ENCODE measurements at regions not wholly inside any gene's neighbourhood (a gene's known extent, or its start where the extent isn't known, plus 50 kb on each side); places are given as distances from the start of the nearest gene placed in this dataset.

DNA sequence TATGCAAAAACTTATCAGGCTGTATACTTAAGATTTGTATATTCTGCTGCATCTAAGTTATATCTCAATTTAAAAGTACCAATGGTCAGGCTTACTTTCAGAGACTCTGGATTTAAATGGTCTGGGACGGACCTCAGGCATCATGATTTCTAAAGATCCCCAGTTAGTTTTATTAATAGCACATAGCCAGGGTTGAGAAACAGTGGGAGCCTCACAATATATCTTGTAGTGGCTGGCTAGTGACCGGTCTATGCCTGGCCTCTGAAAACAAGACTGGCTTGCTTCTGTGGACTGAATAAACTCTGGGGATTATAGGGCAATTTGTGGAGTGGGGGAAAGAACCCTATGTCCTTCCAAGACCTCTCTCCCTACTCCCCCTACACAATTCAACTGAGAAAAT lies 162.5 kb upstream of the SLC1A4 start:
- no peak overlapping the region for H3K4me2 ChIP-seq (ENCODE audit: insufficient read depth, insufficient read length, low read length)
- no peak overlapping the region for H4K5ac ChIP-seq (ENCODE audit: insufficient read length, low read depth, low read length)
- no peaks in the 10 kb centered on the region for H3K79me1 ChIP-seq (ENCODE audit: insufficient read depth, low read depth, low read length, poor library complexity, severe bottlenecking)
- no peaks in the 10 kb centered on the region for H3K79me2 ChIP-seq (ENCODE audit: insufficient read depth, low read length)
- Mint-ChIP-seq H3K4me3 (no peak overlapping the region), H3K4me1 (peaks cover 55 to 59% of the 10 kb centered on the region in 2 experiments), H3K27ac (no peak overlapping the region), H3K27me3 (ENCODE audit: low read depth) (peaks cover 14% of the 10 kb centered on the region), H3K9me3 (peaks cover 0 to 2% of the 10 kb centered on the region in 2 experiments; a peak in 2 of 5 replicates), H3K36me3 (ENCODE audit: insufficient read depth in 1 of 3, low read depth in 3 of 3) (no peaks in the 10 kb centered on the region)
- H3K27ac ChIP-seq (ENCODE audit: insufficient read length, low read depth, low read length) = no peak overlapping the region
- no peak overlapping the region for H3K9ac ChIP-seq (ENCODE audit: extremely low read depth, insufficient read length, low read length)
- no peaks in the 10 kb centered on the region for H3K23me2 ChIP-seq (ENCODE audit: insufficient read length, low read depth, low read length, poor library complexity, severe bottlenecking)
- no peak overlapping the region for H2BK5ac ChIP-seq (ENCODE audit: insufficient read length, low read length)
- no peaks in the 10 kb centered on the region for H3K27me3 ChIP-seq (ENCODE audit: insufficient read depth, low read length)
- H2BK15ac ChIP-seq (ENCODE audit: low read depth, low read length) = no peak overlapping the region
- H2BK120ac ChIP-seq (ENCODE audit: low read depth, low read length, poor library complexity, severe bottlenecking) = no peak overlapping the region
- no peak overlapping the region for H4K8ac ChIP-seq (replicated peaks; ENCODE audit: insufficient read length, low read depth, low read length)
- H3K56ac ChIP-seq (ENCODE audit: insufficient read length, low read depth, low read length) = no peak overlapping the region
- TF ChIP-seq, protein P1, sequence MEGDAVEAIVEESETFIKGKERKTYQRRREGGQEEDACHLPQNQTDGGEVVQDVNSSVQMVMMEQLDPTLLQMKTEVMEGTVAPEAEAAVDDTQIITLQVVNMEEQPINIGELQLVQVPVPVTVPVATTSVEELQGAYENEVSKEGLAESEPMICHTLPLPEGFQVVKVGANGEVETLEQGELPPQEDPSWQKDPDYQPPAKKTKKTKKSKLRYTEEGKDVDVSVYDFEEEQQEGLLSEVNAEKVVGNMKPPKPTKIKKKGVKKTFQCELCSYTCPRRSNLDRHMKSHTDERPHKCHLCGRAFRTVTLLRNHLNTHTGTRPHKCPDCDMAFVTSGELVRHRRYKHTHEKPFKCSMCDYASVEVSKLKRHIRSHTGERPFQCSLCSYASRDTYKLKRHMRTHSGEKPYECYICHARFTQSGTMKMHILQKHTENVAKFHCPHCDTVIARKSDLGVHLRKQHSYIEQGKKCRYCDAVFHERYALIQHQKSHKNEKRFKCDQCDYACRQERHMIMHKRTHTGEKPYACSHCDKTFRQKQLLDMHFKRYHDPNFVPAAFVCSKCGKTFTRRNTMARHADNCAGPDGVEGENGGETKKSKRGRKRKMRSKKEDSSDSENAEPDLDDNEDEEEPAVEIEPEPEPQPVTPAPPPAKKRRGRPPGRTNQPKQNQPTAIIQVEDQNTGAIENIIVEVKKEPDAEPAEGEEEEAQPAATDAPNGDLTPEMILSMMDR (conservative IDR thresholded peaks at IDR 0.05) = no peak
- no peak overlapping the region for H2AK5ac ChIP-seq (ENCODE audit: insufficient read length, low read length)
- H2AFZ ChIP-seq (ENCODE audit: low read length) = no peak overlapping the region
- no peak overlapping the region for H3K23ac ChIP-seq (ENCODE audit: insufficient read length, low read depth, low read length)
- peaks cover 4% of the 10 kb centered on the region; the same call in 1 of the 2 replicates for H3K4me1 ChIP-seq (ENCODE audit: insufficient read depth, low read length)
- H3T11ph ChIP-seq (ENCODE audit: low read length) = no peak overlapping the region
- H2BK12ac ChIP-seq (ENCODE audit: insufficient read length, low read depth, low read length) = no peak overlapping the region
- no peak overlapping the region for H2BK20ac ChIP-seq (ENCODE audit: low read depth, low read length, poor library complexity, severe bottlenecking)
- H3K14ac ChIP-seq (ENCODE audit: insufficient read depth, low read length) = no peak overlapping the region
- no peak overlapping the region for H4K91ac ChIP-seq (ENCODE audit: insufficient read length, low read depth, low read length)
- no peaks in the 10 kb centered on the region for H3K9me3 ChIP-seq (ENCODE audit: control insufficient read depth, low read depth, low read length)
- H3K4ac ChIP-seq (ENCODE audit: low read depth, low read length) = no peak overlapping the region
- H3K18ac ChIP-seq (ENCODE audit: insufficient read length, low read depth, low read length) = no peak overlapping the region
- no CpG with 5 or more reads among the region's 2 CpGs for WGBS (ENCODE audit: extremely low coverage, insufficient read length, low lambda C conversion rate)
- H4K20me1 ChIP-seq (ENCODE audit: control insufficient read depth, insufficient read depth, insufficient read length) = no peaks in the 10 kb centered on the region
- DNase-seq = no peak

Measured in H9 (cell line).